Liver (tissue), 8 donors: ENCODE measurements at regions not wholly inside any gene's neighbourhood (a gene's known extent, or its start where the extent isn't known, plus 50 kb on each side); places are given as distances from the start of the nearest gene placed in this dataset.

ENCODE experiments used
- DNase-seq: peaks from one replicate; pipeline ENCODE4 v3.0.0-alpha.2; 2017; ENCODE audit warnings: low spot score
- H3K27ac ChIP-seq, 2 donors: one replicate each; pipeline ENCODE4 v1.7.0; 2013; ENCODE audit warnings: inconsistent platforms in 2 of 2, low read length in 2 of 2, control low read depth in 1 of 2, low read depth in 1 of 2, mild to moderate bottlenecking in 1 of 2
- H3K27me3 ChIP-seq, 4 donors: one replicate each; pipeline versions ENCODE4 v1.6.1 to v1.7.0; 2013; ENCODE audit warnings: low read length in 3 of 4, inconsistent platforms in 1 of 4, mild to moderate bottlenecking in 1 of 4, moderate library complexity in 1 of 4; ENCODE audit not compliant: control insufficient read depth in 4 of 4, insufficient read depth in 4 of 4
- H3K36me3 ChIP-seq, 4 donors: one replicate each; pipeline versions ENCODE4 v1.6.1 to v1.7.0; 2013; ENCODE audit warnings: low read length in 3 of 4, mild to moderate bottlenecking in 3 of 4, low read depth in 1 of 4, moderate library complexity in 1 of 4; ENCODE audit not compliant: control insufficient read depth in 4 of 4, insufficient read depth in 3 of 4
- H3K4me1 ChIP-seq, 4 donors: one replicate each; pipeline versions ENCODE4 v1.6.1 to v1.7.0; 2013; ENCODE audit warnings: low read length in 3 of 4, mild to moderate bottlenecking in 3 of 4, moderate library complexity in 1 of 4; ENCODE audit not compliant: control insufficient read depth in 4 of 4, insufficient read depth in 4 of 4
- H3K4me3 ChIP-seq, 3 donors: one replicate each; pipeline versions ENCODE4 v1.6.1 to v1.7.0; 2013; ENCODE audit warnings: low read length in 3 of 3, control low read depth in 1 of 3, low read depth in 1 of 3, mild to moderate bottlenecking in 1 of 3
- H3K9ac ChIP-seq, 2 donors: one replicate each; pipeline ENCODE4 v1.7.0; 2013; ENCODE audit warnings: low read length in 2 of 2, mild to moderate bottlenecking in 2 of 2, moderate library complexity in 2 of 2, control low read depth in 1 of 2, low read depth in 1 of 2
- H3K9me3 ChIP-seq, 4 donors: one replicate each; pipeline versions ENCODE4 v1.6.1 to v1.7.0; 2013; ENCODE audit warnings: low read length in 3 of 4; ENCODE audit not compliant: control insufficient read depth in 4 of 4
- FOXA2 ChIP-seq: IDR thresholded peaks from 2 replicates; pipeline ENCODE4 v1.6.1; 2016; ENCODE audit warnings: antibody characterized with exemption
- GABPA ChIP-seq, 2 donors: IDR thresholded peaks in 1 of 2; conservative IDR thresholded peaks in 1 of 2; 2 replicates each; pipeline ENCODE4 v1.6.1; 2016; ENCODE audit warnings: antibody characterized with exemption in 2 of 2, mild to moderate bottlenecking in 1 of 2, moderate library complexity in 1 of 2
- HNF4A ChIP-seq, 2 donors: conservative IDR thresholded peaks; 2 replicates each; pipeline ENCODE4 v1.6.1; 2016; ENCODE audit warnings: antibody characterized with exemption in 2 of 2, mild to moderate bottlenecking in 2 of 2
- JUND ChIP-seq, 2 donors: IDR thresholded peaks; 2 replicates each; pipeline ENCODE4 v1.6.1; 2016; ENCODE audit warnings: antibody characterized with exemption in 2 of 2
- RAD21 ChIP-seq, 2 donors: IDR thresholded peaks; 2 replicates each; pipeline ENCODE4 v1.6.1; 2016; ENCODE audit warnings: antibody characterized with exemption in 2 of 2, mild to moderate bottlenecking in 2 of 2
- RXRA ChIP-seq, 2 donors: IDR thresholded peaks; 2 replicates each; pipeline ENCODE4 v1.6.1; 2017 to 2018; ENCODE audit warnings: antibody characterized with exemption in 2 of 2, mild to moderate bottlenecking in 1 of 2
- TAF1 ChIP-seq: conservative IDR thresholded peaks from 2 replicates; pipeline ENCODE4 v1.6.1; 2016; ENCODE audit warnings: antibody characterized with exemption, mild to moderate bottlenecking
- WGBS: extraction: QIAGEN DNeasy Blood & Tissue Kit; methylation state at CpG from one replicate; pipeline ENCODE4 v1.1.7; 2013; 5-methylcytosine and 5-hydroxymethylcytosine counted together
- TF ChIP-seq, protein P1 (sequence below): fragments of 150-350 bp; IDR thresholded peaks from 2 replicates; pipeline ENCODE4 v1.5.1; 2017; ENCODE audit warnings: improper control_type of control experiment, low read depth, low read length; ENCODE audit not compliant: missing input control
- donor health status: healthy.
- donor health status: healthy.
- donor health status: healthy.
- donor health status: healthy.
- donor health status: healthy.

DNA sequence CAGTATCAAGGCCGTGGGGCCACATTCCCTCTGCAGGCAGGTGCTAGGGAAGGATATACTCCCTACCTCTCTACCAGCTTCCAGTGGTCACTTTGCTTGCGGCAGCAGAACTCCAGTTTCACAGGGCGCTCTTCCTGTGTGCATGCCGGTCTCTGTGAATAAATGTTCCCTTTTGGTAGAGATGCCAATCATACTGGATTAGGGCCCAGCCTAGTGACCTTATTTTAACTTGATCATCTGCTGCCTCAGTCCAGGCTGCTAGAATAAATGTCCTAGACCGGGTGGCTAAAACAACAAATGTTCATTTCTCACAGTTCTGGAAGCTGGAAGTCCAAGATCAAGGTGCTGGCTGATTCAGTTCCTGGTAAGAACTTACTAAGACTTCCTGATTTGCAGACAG lies 198.8 kb upstream of the TMEM132C start:
- Histone ChIP-seq H3K36me3 (no peaks in the 10 kb centered on the region), H3K9me3 (peaks cover 0 to 3% (median under 1%) of the 10 kb centered on the region in 4 donors), H3K27ac (no peak overlapping the region), H3K4me3 (no peak overlapping the region), H3K27me3 (peaks cover 0 to 3% (median 0%) of the 10 kb centered on the region in 4 donors), H3K9ac (no peak overlapping the region), H3K4me1 (no peaks in the 10 kb centered on the region)
- 81% methylated on average over 5 of the region's 5 CpGs for WGBS
- DNase-seq = no peak
- TF ChIP-seq TAF1 = no peak

DNA sequence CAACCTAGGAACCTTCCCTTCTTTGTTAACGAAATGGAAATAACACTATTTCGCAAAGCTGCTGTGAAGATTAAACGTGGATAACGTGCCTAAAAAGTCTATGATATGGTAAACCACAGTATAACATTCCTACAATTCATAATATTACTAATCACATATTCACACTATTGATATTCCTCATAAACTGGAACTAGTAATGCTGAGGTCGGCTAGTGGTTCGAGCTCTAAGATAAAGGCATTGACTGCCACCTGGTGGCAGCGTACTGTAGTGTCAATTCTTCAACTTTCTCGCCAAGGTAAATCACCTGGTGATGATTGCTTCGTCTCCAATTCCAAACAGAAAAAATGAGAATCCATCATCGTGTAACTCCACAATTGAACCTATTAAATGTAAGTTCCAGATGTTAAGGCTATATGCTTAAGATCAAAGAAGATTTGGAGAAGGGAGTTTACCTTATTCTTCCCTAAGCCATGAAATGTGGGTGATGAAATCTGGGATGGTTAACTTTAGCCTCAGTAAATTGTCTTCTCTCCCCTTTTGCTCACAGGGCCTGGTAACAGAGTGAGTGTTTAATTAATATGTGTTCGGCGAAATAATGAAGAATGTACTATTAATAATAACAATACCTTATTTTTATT lies 197.5 kb upstream of the TMEM132C start:
- WGBS = 21% methylated on average over 12 of the region's 12 CpGs
- H3K9me3 ChIP-seq = no peaks in the 10 kb centered on the region
- DNase-seq = no peak
- H3K4me3 ChIP-seq = no peak overlapping the region
- H3K36me3 ChIP-seq = no peaks in the 10 kb centered on the region
- no peak overlapping the region for H3K27ac ChIP-seq
- H3K27me3 ChIP-seq = no peaks in the 10 kb centered on the region
- TF ChIP-seq, protein P1, sequence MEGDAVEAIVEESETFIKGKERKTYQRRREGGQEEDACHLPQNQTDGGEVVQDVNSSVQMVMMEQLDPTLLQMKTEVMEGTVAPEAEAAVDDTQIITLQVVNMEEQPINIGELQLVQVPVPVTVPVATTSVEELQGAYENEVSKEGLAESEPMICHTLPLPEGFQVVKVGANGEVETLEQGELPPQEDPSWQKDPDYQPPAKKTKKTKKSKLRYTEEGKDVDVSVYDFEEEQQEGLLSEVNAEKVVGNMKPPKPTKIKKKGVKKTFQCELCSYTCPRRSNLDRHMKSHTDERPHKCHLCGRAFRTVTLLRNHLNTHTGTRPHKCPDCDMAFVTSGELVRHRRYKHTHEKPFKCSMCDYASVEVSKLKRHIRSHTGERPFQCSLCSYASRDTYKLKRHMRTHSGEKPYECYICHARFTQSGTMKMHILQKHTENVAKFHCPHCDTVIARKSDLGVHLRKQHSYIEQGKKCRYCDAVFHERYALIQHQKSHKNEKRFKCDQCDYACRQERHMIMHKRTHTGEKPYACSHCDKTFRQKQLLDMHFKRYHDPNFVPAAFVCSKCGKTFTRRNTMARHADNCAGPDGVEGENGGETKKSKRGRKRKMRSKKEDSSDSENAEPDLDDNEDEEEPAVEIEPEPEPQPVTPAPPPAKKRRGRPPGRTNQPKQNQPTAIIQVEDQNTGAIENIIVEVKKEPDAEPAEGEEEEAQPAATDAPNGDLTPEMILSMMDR = peak; percentile 58
- TF ChIP-seq RAD21 (IDR thresholded peaks at IDR 0.05) (peak; percentile 76 to 86), JUND (IDR thresholded peaks at IDR 0.05) (no peak)
- no peaks in the 10 kb centered on the region for H3K4me1 ChIP-seq
- H3K9ac ChIP-seq = no peak overlapping the region

DNA sequence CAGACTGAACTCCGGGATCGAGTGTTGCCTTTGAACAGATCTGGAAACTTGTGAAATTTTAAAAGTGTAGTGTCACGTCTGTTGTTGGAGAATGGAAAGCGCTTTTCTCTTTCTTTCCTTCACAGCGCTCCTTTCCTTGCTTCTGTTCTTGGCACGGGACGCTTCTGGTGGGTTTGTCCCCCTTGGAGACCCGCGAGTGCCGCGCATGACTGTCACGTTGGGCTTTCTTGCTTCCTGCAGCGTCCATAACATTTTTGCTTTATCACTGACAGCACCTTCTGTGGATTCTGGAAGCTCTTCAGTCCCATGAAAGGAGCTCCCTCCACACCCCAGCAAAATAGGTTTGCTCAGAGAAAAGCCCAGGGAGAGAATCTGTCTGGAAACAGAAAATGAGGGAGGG lies 193.0 kb upstream of the TMEM132C start:
- Histone ChIP-seq H3K4me1 (no peaks in the 10 kb centered on the region), H3K36me3 (no peaks in the 10 kb centered on the region), H3K9me3 (peaks cover 0 to 3% (median 0%) of the 10 kb centered on the region in 4 donors), H3K27me3 (no peaks in the 10 kb centered on the region), H3K9ac (no peak overlapping the region), H3K27ac (no peak overlapping the region), H3K4me3 (no peak overlapping the region)
- DNase-seq = no peak
- TF ChIP-seq RXRA (IDR thresholded peaks at IDR 0.05) = no peak
- TF ChIP-seq HNF4A (conservative IDR thresholded peaks at IDR 0.05) = no peak
- WGBS = 87% methylated on average over 13 of the region's 13 CpGs

DNA sequence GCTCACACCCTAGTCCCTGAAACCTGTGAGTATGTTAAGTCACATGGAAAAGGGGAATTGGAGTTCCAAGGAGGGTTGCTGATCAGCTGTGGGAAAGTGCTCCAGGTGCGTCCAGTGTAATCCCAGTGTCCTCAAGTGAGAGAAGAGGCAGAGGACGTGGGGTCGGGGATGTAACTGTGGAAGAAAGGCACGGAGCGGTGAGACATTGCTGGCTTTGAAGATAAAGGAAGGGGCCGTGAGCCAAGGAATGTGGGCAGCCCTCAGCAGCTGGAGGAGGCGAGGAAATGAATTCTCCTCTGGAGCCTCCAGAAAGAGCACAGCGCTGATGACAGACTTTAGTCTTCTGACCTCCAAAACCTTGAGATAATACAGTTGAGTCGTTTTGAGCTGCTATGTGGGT lies 191.6 kb upstream of the TMEM132C start:
- 73% methylated on average over 9 of the region's 9 CpGs for WGBS
- Histone ChIP-seq H3K36me3 (no peaks in the 10 kb centered on the region), H3K27ac (no peak overlapping the region), H3K9me3 (peaks cover 0 to 3% (median 0%) of the 10 kb centered on the region in 4 donors), H3K9ac (no peak overlapping the region), H3K27me3 (no peaks in the 10 kb centered on the region), H3K4me3 (no peak overlapping the region), H3K4me1 (no peaks in the 10 kb centered on the region)
- DNase-seq = no peak
- TF ChIP-seq GABPA (IDR thresholded peaks at IDR 0.05 in 1 of 2, conservative IDR thresholded peaks at IDR 0.05 in 1 of 2) (no peak), TAF1 (no peak), FOXA2 (no peak)
